ENCODE measurements at regions not wholly inside any gene's neighbourhood (a gene's known extent, or its start where the extent isn't known, plus 50 kb on each side); places are given as distances from the start of the nearest gene placed in this dataset.

DNA sequence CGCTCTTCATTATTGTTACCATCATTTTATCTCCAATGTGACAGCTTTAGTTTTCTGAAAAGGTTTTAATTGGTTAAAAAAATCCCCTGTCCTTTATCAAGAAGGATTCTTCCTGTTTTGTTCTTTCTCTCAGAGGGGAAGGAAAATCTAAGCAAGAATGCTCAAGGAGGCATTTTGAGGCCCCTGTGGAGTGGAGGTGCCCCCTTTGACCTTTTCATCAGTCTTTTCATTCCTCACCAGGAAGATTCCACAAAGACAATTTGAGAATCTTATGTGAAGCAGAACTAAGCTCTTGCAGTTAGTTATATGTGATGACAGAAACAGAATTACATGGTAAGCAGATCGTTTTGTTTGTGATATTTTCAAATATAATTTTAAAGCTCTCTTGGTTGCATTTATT is 489.6 kb downstream of the MAN2A1 start:
- no peaks in the 10 kb centered on the region for H3K27me3 Mint-ChIP-seq
- no peaks in the 10 kb centered on the region for H3K36me3 Mint-ChIP-seq
- no peaks in the 10 kb centered on the region for H3K4me1 Mint-ChIP-seq
- ATAC-seq (ENCODE audit: low read depth in 2 of 2) = no peak
- no peak overlapping the region for H3K4me3 Mint-ChIP-seq
- no peak for DNase-seq
- peaks cover 0 to 14% (median 2%) of the 10 kb centered on the region in 7 donors for H3K9me3 Mint-ChIP-seq
- H3K27ac Mint-ChIP-seq = no peak overlapping the region

DNA sequence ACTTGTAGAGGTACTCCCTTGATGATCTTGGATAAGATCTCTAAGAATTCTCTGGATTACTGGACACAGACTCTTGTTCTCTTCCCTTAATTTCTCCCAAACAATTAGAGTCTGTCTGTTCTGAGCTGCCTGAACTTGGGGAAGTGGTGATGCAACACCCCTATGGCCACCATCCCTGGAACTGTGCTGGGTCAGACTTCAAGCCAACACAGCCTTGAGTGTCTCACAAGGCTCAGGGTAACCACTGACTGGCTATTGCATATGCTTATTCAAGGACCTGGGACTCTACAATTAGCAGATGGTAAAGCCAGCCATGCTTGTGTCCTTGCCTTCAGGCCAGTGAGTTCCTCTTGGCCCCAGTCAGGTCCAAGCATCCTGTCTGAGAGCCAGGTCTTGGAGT is 504.5 kb downstream of the MAN2A1 start:
- Mint-ChIP-seq H3K36me3 (peaks cover 0 to 8% of the 10 kb centered on the region in 2 donors), H3K27me3 (peaks cover 0 to 5% (median 0%) of the 10 kb centered on the region in 3 donors), H3K9me3 (peaks cover 0 to 16% (median 4%) of the 10 kb centered on the region in 7 donors), H3K27ac (peak overlapping the region in 1 of 6 donors; percentile 38), H3K4me1 (no peaks in the 10 kb centered on the region), H3K4me3 (no peak overlapping the region)
- DNase-seq (no peak), ATAC-seq (ENCODE audit: low read depth in 2 of 2) (no peak)

DNA sequence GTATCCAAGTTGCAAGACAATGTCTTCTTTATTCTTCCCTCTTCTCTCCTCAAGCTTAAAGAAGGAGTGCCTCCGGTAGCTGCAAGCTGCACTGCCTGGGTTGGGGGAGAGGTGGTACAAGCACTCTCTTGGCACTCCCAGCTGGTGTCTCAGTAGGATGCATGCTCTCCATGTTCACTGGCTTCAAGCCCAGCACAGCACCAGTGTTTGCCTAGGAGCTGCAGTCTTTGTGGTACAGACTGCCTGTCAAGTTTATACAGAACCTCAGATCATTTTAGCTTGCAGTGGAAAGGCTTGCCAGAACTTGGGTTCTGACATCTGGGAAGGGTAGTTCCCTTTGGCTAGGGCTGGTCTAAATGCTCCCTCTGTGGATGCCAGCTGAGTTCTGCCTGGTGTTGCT is 505.6 kb downstream of the MAN2A1 start:
- Mint-ChIP-seq H3K9me3 (peaks cover 0 to 16% (median 6%) of the 10 kb centered on the region in 7 donors), H3K27me3 (peaks cover 0 to 5% (median 0%) of the 10 kb centered on the region in 3 donors), H3K36me3 (peaks cover 0 to 8% of the 10 kb centered on the region in 2 donors), H3K27ac (peak overlapping the region in 1 of 6 donors; percentile 79), H3K4me1 (no peaks in the 10 kb centered on the region), H3K4me3 (no peak overlapping the region)
- DNase-seq = no peak
- ATAC-seq (ENCODE audit: low read depth in 2 of 2) = no peak

DNA sequence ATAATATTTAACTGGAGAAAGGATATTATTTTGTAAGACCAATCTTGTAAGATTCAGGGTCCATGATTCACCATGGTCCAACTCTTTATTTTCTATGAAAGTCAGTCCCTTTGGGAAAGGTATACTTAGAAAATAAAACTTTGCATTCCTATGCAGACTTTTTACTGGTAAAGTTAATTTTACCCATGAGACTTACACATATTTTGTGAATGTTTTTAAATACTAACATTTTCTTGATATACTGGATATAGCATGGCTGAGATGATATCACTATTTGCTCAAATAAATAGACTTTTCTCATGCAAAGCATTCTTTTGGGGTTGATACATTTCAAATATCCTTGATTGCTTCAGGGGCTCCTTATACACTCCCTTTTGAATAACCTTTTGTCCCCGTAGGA is 512.1 kb downstream of the MAN2A1 start:
- DNase-seq (no peak), ATAC-seq (ENCODE audit: low read depth in 2 of 2) (no peak)
- no peak overlapping the region for H3K4me3 Mint-ChIP-seq
- peaks cover 0 to 8% (median 3%) of the 10 kb centered on the region in 7 donors for H3K9me3 Mint-ChIP-seq
- no peak overlapping the region for H3K27ac Mint-ChIP-seq
- H3K27me3 Mint-ChIP-seq = no peaks in the 10 kb centered on the region
- no peaks in the 10 kb centered on the region for H3K4me1 Mint-ChIP-seq
- no peaks in the 10 kb centered on the region for H3K36me3 Mint-ChIP-seq

DNA sequence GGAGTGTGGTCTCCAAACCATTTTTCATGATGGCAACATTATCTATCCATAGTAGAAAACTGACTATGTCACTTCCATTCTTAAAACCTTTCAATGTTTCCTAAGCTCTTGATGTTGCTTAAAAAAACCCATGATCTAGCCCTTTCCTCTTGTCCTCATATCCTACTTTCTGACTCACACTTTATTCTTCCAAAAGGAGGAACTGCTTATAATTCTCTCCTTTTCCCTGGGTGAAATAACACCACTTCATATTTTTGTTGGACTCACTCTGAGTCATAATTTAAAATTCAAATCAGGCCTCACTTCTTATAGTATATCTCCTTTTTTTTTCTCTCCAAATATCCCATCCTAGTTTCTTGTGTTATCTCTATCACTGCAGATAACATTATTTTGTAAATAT is 513.9 kb downstream of the MAN2A1 start:
- H3K36me3 Mint-ChIP-seq = no peaks in the 10 kb centered on the region
- H3K4me3 Mint-ChIP-seq = no peak overlapping the region
- H3K9me3 Mint-ChIP-seq = peaks cover 0 to 10% (median 3%) of the 10 kb centered on the region in 7 donors
- DNase-seq (no peak), ATAC-seq (ENCODE audit: low read depth in 2 of 2) (no peak)
- H3K4me1 Mint-ChIP-seq = no peaks in the 10 kb centered on the region
- no peaks in the 10 kb centered on the region for H3K27me3 Mint-ChIP-seq
- H3K27ac Mint-ChIP-seq = no peak overlapping the region

DNA sequence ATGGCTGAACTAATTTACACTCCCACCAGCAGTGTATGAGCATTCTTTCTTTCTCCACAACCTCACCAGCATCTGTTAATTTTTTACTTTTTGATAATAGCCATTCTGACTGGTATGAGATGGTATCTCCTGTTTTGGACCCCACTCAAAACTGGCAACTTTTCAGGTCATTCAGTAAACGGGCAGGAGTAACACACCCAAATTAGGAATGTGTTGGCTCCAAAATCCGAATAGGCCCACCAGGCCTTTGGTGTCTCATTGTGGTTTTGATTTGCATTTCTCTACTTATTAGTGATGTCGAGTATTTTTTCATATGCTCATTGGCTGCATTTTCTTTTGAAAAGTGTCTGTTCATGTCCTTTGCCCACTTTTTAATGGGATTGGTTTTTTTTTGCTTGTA is 517.1 kb downstream of the TMEM232 start:
- ATAC-seq (ENCODE audit: low read depth in 2 of 2) (no peak), DNase-seq (no peak)
- H3K36me3 Mint-ChIP-seq = no peaks in the 10 kb centered on the region
- no peaks in the 10 kb centered on the region for H3K27me3 Mint-ChIP-seq
- no peak overlapping the region for H3K27ac Mint-ChIP-seq
- H3K4me3 Mint-ChIP-seq = no peak overlapping the region
- peaks cover 7 to 27% (median 12%) of the 10 kb centered on the region in 7 donors for H3K9me3 Mint-ChIP-seq
- no peaks in the 10 kb centered on the region for H3K4me1 Mint-ChIP-seq

DNA sequence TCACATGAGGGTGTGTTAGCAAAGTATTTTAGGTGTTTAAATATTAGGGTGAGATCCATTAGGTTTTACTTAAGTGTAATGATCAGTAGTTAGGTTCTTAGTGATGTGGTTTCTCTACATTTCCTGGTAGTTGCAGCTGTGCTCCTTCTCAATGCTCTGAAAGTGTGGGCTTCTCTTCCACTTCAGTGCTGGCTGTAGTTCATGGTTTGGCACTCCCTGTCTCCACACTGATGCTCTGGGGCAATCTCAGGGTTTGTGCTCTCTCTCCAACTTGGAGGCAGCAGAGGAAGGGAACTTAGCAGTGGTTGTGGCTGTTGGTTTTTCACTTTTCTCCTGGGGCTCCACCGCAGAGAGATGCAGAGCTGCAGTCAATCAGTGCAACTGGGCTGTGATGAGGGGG is 507.5 kb downstream of the TMEM232 start:
- H3K9me3 Mint-ChIP-seq = peaks cover 33 to 76% (median 46%) of the 10 kb centered on the region in 7 donors
- H3K4me3 Mint-ChIP-seq = no peak overlapping the region
- no peak for ATAC-seq (ENCODE audit: low read depth in 2 of 2)
- peaks cover 10 to 40% of the 10 kb centered on the region in 2 donors for H3K36me3 Mint-ChIP-seq
- no peak overlapping the region for H3K27ac Mint-ChIP-seq
- DNase-seq = no peak
- H3K4me1 Mint-ChIP-seq = no peaks in the 10 kb centered on the region
- H3K27me3 Mint-ChIP-seq = no peaks in the 10 kb centered on the region

DNA sequence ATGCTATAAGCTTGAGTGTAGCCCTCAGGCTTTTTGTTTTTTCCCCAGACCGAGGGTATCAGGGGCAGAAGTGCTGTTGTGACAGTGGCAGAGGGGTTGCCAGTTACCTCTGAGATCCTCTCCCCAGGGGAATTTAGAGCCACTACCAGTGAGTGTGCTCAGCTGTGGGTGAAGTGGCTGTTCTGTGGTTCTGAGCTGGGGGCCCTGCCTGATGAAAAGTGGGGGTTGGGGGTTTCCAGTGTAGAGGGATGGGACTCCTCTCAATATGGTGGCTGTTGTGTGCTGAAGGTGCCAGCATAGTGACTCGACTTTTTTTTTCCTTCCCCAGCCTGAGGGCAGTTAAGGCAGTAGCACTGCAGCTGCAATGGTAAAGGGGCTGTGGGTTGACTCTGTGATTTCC is 506.7 kb downstream of the TMEM232 start:
- H3K27me3 Mint-ChIP-seq = no peaks in the 10 kb centered on the region
- peaks cover 10 to 40% of the 10 kb centered on the region in 2 donors for H3K36me3 Mint-ChIP-seq
- H3K4me1 Mint-ChIP-seq = no peaks in the 10 kb centered on the region
- H3K4me3 Mint-ChIP-seq = no peak overlapping the region
- ATAC-seq (ENCODE audit: low read depth in 2 of 2) (no peak), DNase-seq (no peak)
- no peak overlapping the region for H3K27ac Mint-ChIP-seq
- H3K9me3 Mint-ChIP-seq = peaks cover 26 to 76% (median 43%) of the 10 kb centered on the region in 7 donors

DNA sequence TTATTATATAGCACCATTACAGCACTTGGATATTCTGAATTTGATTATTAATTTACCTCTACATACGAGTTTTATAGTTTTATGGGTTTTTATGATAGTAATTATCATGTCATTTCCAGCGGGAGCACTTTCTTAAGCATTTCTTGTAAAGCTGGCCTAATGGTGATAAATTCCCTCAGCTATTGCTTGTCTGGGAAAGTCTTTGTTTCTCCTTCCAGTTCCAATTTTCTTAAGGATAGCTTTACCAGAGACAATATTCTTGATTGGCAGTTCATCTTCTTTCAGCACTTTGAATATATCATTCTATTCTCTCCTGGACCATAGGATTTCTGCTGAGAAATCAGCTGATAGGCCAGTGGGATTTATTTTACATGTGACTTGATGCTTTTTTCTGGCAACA is 505.4 kb downstream of the TMEM232 start:
- peaks cover 6 to 40% of the 10 kb centered on the region in 2 donors for H3K36me3 Mint-ChIP-seq
- DNase-seq (no peak), ATAC-seq (ENCODE audit: low read depth in 2 of 2) (no peak)
- H3K4me3 Mint-ChIP-seq = no peak overlapping the region
- peaks cover 23 to 68% (median 38%) of the 10 kb centered on the region in 7 donors for H3K9me3 Mint-ChIP-seq
- no peaks in the 10 kb centered on the region for H3K27me3 Mint-ChIP-seq
- H3K4me1 Mint-ChIP-seq = no peaks in the 10 kb centered on the region
- no peak overlapping the region for H3K27ac Mint-ChIP-seq

DNA sequence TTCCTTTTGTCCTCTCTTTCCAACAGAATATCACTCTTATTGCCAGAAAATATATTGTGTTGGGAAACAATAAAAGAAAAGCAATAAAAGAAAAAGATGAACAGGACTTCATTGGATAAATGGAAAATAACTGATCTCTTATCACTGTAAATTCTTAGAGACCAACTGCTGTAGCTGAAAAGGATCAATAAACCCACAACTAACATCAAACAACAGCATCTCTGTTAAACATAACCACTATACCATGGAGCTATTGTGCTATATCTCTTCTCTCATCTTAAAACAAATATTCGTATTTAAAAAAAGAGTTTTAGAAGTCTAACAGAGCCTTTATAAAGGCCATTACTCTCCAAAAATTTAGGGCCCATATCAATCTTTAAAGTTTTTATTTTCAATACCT is 502.4 kb downstream of the TMEM232 start:
- H3K4me1 Mint-ChIP-seq = no peaks in the 10 kb centered on the region
- no peak overlapping the region for H3K27ac Mint-ChIP-seq
- no peak overlapping the region for H3K4me3 Mint-ChIP-seq
- ATAC-seq (ENCODE audit: low read depth in 2 of 2) = no peak
- H3K9me3 Mint-ChIP-seq = peaks cover 17 to 65% (median 38%) of the 10 kb centered on the region in 7 donors
- peaks cover 3 to 22% of the 10 kb centered on the region in 2 donors for H3K36me3 Mint-ChIP-seq
- H3K27me3 Mint-ChIP-seq = no peaks in the 10 kb centered on the region
- DNase-seq = no peak

DNA sequence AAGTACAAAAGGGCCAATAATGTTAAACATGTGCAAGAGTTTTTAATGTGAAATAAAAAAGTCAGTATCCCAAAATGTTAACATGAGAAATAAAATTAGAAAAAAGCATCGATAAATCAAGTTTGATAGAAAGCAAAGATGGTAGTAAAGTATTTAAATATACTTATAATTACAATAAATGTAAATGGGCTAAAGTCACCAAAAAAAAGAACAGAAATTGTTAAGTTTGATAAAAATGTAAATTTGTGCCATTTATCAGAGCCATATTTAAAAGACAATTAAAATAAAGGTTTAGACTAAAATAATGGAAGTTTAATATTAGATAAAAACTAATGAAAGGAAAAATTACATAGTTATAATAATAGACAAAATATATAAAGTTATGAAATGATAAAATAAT is 500.5 kb downstream of the TMEM232 start:
- Mint-ChIP-seq H3K9me3 (peaks cover 25 to 71% (median 30%) of the 10 kb centered on the region in 7 donors), H3K27ac (no peak overlapping the region), H3K27me3 (no peaks in the 10 kb centered on the region), H3K4me3 (no peak overlapping the region), H3K36me3 (peaks cover 3 to 29% of the 10 kb centered on the region in 2 donors), H3K4me1 (no peaks in the 10 kb centered on the region)
- ATAC-seq (ENCODE audit: low read depth in 2 of 2) (no peak), DNase-seq (no peak)

DNA sequence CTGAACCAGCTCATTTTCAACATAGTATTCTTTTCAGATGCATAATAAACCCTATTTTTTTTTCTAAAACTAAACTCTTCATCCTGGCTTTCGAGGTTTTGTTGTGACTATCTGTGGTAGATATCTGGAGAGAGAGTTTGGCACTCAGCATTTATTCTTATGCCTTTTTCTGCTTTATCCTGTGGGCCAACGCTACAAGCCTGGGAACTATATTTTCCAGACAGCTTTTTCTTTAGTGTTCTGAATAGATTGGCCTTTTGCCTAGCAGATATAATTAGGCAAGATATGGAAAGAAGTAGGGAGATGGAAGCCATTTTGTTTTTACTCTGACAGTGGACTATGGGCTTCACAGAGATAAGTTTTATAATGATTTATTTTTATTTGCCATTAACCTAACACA is 486.7 kb downstream of the TMEM232 start:
- H3K4me3 Mint-ChIP-seq = no peak overlapping the region
- H3K9me3 Mint-ChIP-seq = peaks cover 0 to 15% (median 3%) of the 10 kb centered on the region in 7 donors
- no peaks in the 10 kb centered on the region for H3K36me3 Mint-ChIP-seq
- no peak overlapping the region for H3K27ac Mint-ChIP-seq
- H3K4me1 Mint-ChIP-seq = no peaks in the 10 kb centered on the region
- ATAC-seq (ENCODE audit: low read depth in 2 of 2) = no peak
- no peak for DNase-seq
- no peaks in the 10 kb centered on the region for H3K27me3 Mint-ChIP-seq

DNA sequence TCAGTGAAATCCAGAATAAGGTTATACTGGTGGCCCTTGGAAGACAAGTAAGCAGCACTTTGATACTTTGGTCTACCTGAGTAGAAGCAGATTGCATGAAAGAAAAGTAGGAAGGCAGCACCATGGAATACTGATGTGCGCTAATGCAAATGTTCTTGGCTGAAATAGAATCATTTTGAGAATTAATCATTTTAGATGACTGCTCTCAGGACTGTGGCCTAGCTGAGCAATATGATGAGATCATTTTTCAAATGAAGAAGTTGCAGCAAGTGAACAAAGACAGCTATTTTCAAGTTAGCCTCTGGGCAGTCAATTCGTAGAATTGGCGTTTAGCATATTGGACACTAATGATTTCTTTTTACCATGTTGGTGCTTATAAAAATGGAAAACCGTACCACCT is 483.5 kb downstream of the TMEM232 start:
- Mint-ChIP-seq H3K27ac (no peak overlapping the region), H3K36me3 (no peaks in the 10 kb centered on the region), H3K4me3 (no peak overlapping the region), H3K4me1 (no peaks in the 10 kb centered on the region), H3K27me3 (no peaks in the 10 kb centered on the region), H3K9me3 (peaks cover 0 to 11% (median 3%) of the 10 kb centered on the region in 7 donors)
- DNase-seq = no peak
- no peak for ATAC-seq (ENCODE audit: low read depth in 2 of 2)

DNA sequence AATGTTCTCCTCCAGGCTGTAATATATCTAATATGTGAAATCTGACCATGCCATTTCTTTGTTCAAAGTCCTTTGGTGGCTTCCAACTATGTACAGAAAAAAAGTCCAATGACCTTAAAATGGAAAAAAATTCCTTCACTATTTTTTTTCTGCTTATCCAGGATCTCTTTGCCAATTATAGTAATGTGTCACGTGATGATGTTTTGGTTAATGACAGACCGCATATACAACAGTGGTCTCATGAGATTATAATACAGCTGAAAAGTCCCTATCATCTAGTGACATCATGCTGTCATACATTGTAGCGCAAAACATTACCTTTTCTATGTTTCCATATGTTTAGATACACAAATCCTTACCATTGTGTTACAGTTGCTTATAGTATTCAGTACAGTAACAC is 477.6 kb downstream of the TMEM232 start:
- H3K36me3 Mint-ChIP-seq = no peaks in the 10 kb centered on the region
- ATAC-seq (ENCODE audit: low read depth in 2 of 2) (no peak), DNase-seq (no peak)
- no peaks in the 10 kb centered on the region for H3K9me3 Mint-ChIP-seq
- no peak overlapping the region for H3K27ac Mint-ChIP-seq
- no peak overlapping the region for H3K4me3 Mint-ChIP-seq
- no peaks in the 10 kb centered on the region for H3K4me1 Mint-ChIP-seq
- H3K27me3 Mint-ChIP-seq = peaks cover 0 to 6% (median 0%) of the 10 kb centered on the region in 3 donors

DNA sequence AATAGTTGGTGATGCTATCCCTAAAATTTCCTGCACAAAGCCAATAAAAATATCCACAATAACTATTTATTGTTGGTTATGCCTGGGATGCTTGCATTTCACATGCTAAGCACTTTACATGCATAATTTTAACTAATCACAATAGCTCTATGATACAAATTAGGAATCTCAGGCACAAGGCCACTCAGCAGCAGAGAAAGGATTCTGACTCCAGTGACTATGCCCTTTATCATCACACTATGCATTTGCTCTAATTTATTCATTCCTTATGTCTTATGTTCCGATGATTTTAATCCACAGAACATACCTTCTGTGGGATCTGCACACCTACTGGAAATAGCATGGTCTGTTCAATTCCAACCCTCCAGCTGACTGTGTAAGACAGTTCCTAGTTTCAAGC is 476.1 kb downstream of the TMEM232 start:
- Mint-ChIP-seq H3K27ac (no peak overlapping the region), H3K27me3 (peaks cover 0 to 6% (median 0%) of the 10 kb centered on the region in 3 donors), H3K4me1 (no peaks in the 10 kb centered on the region), H3K9me3 (no peaks in the 10 kb centered on the region), H3K36me3 (no peaks in the 10 kb centered on the region), H3K4me3 (no peak overlapping the region)
- DNase-seq (no peak), ATAC-seq (ENCODE audit: low read depth in 2 of 2) (no peak)
